C4-2B (cell line): ENCODE measurements at regions not wholly inside any gene's neighbourhood (a gene's known extent, or its start where the extent isn't known, plus 50 kb on each side); places are given as distances from the start of the nearest gene placed in this dataset.

ENCODE experiments used
- H3K27ac ChIP-seq: fragments of 450-650 bp; 2 replicates; pipeline ENCODE4 v1.5.1; 2017
- ZFX ChIP-seq: fragments of 450-650 bp; IDR thresholded peaks from 2 replicates; pipeline ENCODE4 v1.6.1; 2017
- TF ChIP-seq, protein P1 (sequence below): fragments of 450-650 bp; conservative IDR thresholded peaks from 2 replicates; pipeline ENCODE4 v1.5.1; 2017; ENCODE audit warnings: mild to moderate bottlenecking

DNA sequence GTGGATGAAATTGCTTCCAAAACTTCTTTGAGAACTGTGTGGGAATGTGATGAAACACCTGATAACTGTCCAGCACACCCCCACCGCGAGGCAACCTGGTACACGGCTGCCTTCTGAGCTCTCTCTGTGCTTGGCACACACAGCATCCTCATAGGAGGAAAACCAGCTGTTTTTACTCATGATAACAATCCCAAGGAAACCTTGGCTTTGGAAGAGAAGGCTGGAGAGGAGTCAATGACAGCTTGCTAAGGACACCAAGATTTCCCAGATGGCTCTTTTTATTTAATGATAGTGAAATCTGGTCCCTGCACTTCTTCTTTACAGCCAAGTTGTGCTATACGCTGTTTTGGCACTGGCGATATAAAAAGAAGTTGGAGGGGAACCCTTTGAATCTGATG lies 232.5 kb upstream of the FN1 start:
- TF ChIP-seq, protein P1, sequence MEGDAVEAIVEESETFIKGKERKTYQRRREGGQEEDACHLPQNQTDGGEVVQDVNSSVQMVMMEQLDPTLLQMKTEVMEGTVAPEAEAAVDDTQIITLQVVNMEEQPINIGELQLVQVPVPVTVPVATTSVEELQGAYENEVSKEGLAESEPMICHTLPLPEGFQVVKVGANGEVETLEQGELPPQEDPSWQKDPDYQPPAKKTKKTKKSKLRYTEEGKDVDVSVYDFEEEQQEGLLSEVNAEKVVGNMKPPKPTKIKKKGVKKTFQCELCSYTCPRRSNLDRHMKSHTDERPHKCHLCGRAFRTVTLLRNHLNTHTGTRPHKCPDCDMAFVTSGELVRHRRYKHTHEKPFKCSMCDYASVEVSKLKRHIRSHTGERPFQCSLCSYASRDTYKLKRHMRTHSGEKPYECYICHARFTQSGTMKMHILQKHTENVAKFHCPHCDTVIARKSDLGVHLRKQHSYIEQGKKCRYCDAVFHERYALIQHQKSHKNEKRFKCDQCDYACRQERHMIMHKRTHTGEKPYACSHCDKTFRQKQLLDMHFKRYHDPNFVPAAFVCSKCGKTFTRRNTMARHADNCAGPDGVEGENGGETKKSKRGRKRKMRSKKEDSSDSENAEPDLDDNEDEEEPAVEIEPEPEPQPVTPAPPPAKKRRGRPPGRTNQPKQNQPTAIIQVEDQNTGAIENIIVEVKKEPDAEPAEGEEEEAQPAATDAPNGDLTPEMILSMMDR, result no peak
- TF ChIP-seq ZFX, result no peak
- H3K27ac ChIP-seq, result no peak overlapping the region

DNA sequence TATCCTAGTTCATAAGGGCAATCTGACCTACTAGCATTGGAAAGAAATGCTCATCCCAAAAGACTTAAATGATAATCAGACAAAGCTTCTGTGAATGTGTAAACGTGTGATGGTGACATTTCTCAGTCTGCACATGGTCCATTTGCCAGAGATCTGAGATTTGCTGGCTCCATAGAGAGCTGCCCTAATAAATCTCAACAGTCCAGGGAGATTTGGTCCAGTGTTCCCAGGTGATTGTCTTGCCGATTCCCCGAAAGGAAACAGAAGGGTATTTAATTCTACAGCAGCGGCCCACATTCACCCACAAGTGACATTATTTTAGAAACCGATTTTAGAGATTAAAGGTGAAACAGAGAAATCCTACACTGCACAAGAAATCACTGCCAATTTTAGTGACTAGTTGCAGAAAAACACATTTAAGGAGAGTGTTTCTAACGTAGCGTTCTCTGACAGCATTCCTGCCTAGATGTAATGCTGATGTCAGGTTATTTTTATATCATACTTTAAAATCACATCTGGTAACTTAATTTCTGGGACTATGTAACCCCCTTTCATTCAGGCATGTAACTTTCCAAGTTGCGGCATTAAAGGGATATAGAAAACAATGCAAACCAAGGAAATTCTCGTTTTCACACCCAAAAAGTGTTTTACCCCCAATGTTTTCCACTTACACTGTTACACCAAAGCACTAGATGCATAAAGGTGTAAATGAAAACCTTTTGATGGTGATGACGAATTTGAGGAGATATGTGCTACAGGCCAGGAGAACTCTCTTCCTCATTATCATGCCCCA lies 231.9 kb upstream of the FN1 start:
- H3K27ac ChIP-seq, result no peak overlapping the region
- no peak for TF ChIP-seq ZFX

DNA sequence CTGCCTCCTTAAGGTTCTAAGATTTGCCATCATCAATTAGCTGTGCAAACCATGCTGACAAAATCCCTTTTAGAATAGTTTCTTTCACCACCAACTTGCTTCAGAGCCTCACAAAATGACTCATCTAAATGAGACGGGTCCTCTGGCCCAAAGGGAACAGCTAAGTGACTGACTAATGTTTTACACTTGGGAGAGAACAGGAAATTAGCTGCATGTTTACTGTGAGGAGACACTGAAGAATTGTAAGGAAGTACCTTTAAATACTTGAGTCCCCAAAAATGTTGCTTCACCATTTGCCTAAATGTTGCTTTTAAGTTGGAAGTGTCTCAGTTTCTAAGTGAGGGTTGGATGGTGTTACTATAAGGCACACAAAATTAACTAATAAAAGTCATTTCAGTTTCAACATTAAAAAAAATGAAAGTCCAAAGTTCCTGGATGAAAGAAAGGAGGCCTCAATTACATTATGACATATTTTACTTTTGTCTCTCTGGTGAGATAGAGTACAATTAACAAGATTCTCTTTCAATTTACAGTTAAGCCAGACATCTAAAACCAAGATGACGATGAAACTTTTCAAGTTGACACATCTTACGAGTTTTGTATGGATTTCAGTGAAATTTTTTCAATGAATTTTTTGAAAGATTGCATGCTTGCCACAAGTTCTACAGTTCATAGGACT lies 229.1 kb upstream of the FN1 start:
- TF ChIP-seq, protein P1, result no peak
- no peak for TF ChIP-seq ZFX
- no peak overlapping the region for H3K27ac ChIP-seq

DNA sequence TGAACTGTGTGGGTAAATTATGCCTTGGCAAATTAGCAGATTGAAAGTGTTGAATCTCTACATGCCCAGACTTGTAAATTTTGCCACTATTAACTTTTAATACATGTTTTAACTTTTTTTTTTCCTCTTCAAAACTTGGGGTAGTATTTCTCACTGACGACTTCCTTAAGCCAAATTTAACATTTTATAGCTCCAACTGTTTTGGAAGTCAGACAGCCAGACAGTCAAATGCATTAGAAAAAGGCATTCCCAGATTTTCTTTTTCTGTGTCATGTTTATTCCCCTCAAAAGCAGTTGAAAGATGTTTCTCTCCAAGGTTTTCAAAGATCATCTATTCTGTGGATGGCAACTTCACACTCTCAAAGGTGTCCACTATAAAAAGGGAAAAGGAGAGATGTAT lies 226.8 kb upstream of the FN1 start:
- TF ChIP-seq, protein P1, result no peak
- no peak for TF ChIP-seq ZFX

DNA sequence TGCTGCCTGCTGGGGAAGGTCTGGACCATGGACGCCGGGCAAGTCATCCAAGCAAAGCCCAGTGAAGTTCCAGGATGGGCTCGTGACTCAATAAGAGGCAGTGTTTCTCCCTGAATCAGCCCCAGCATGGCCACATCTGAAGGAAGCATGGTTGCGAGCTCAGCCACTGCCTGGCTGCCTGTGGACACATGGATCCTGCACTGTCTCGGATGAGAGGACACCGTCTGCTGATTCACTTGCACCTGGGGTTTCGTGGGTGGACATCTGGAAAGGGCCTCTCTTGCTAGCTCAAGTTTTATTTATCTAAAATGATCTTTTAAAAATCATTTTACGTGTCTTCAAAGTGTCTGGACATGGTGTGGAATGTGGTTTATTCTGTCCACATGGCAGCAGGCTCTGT lies 224.8 kb upstream of the FN1 start:
- H3K27ac ChIP-seq, result no peak overlapping the region
- TF ChIP-seq, protein P1, result no peak
- TF ChIP-seq ZFX, result no peak

More for the DNA sequence above, 226.8 kb upstream of the FN1 start:
- H3K27ac ChIP-seq, result no peak overlapping the region

DNA sequence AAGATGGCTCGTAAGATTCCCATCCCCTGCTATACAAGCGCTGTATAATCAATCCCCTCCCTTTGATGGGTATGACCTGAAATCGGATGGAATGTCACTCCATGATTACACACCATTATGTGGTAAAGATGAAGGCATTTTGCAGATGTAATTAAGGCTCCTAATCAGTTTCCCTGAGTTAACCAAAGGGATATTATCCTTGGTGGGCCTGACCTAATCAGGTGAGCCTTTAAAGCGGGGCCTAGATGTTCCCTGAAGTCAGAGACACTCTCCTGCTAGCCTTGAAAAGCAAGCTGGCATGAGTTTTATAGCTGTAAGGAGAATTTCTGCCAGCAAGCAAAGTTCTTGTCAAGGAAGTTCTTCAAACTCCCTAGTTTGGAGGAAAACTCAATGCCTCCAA lies 223.8 kb upstream of the FN1 start:
- H3K27ac ChIP-seq, result no peak overlapping the region
- TF ChIP-seq, protein P1, result no peak
- no peak for TF ChIP-seq ZFX

DNA sequence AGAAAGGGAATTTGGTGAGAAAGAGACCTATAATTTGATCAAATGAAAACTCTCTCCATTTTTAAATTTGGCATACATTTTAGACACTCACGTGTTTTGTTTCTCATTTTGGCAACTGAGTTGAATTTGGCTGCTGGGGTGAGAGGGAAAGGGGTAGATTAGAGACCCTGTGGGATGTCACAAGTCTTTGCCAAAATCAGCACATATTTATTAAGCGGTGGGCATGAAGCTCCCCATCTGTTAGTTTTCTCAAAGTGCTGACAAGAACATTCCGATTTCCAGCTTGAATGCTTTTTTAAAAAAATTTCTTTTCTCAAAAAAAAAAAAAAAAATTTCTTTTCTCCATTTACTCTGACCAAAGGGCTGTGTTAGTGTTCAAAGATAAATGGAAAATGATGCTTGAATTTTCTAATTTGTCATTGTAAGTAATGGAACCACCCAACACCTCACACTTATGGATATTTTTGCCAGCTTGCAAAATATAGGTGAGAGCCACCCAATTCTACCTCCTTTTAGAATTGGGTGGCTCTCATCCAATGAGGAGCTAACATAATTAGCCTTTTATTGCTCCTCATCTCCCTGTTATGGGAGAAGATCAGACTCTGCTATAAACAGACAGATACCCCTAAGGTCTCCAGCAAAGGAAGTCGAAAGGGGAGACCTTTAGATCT lies 222.9 kb upstream of the FN1 start:
- no peak for TF ChIP-seq ZFX
- TF ChIP-seq, protein P1, result no peak

More for the DNA sequence above, 222.9 kb upstream of the FN1 start:
- no peak overlapping the region for H3K27ac ChIP-seq
